PC-9 (cell line): ENCODE measurements at regions not wholly inside any gene's neighbourhood (a gene's known extent, or its start where the extent isn't known, plus 50 kb on each side); places are given as distances from the start of the nearest gene placed in this dataset.

Experiments used
- BruUV-seq: library from RNA; stranded (reverse); fragments of 400-500 nt; replicated peaks from 2 replicates; lab custom pipeline; 2021; lab: Mats Ljungman, UMichigan
- CTCF ChIA-PET: fragments of 300-600 bp; sonication (Branson Sonifier 250); formaldehyde crosslinking; loops from one replicate; lab custom pipeline; 2022; ENCODE audit warnings: antibody characterized with exemption; lab: Charles Lee
- POLR2A ChIA-PET: fragments of 300-600 bp; sonication (Branson Sonifier 250); formaldehyde crosslinking; loops from one replicate; lab custom pipeline; 2022; ENCODE audit warnings: antibody characterized with exemption; ENCODE audit not compliant: unreplicated experiment; lab: Charles Lee
- DNase-seq, 2 experiments: peaks; one replicate each; pipeline versions ENCODE4 v3.0.0 to v3.0.0-alpha.2; 2015 to 2022; ENCODE audit warnings: mixed read lengths in 1 of 2
- H2AFZ ChIP-seq: fragments of 200-600 bp; sonication (generic); 2 replicates; pipeline ENCODE4 v1.8.1; 2017; ENCODE audit warnings: antibody characterized with exemption
- H3F3A ChIP-seq: fragments of 200-600 bp; sonication (generic); 2 replicates; pipeline ENCODE4 v1.8.1; 2017; ENCODE audit warnings: antibody characterized with exemption, mild to moderate bottlenecking, low read depth; ENCODE audit not compliant: insufficient read depth
- H3K27ac ChIP-seq: fragments of 200-600 bp; sonication (generic); 2 replicates; pipeline ENCODE4 v1.6.1; 2016; ENCODE audit warnings: mixed run types
- H3K27me3 ChIP-seq: fragments of 200-600 bp; sonication (generic); 2 replicates; pipeline ENCODE4 v1.6.1; 2016; ENCODE audit warnings: low read depth, mixed run types; ENCODE audit not compliant: insufficient read depth
- H3K36me3 ChIP-seq: fragments of 200-600 bp; sonication (generic); 2 replicates; pipeline ENCODE4 v1.6.1; 2016; ENCODE audit warnings: low read depth, mixed run types
- H3K4me1 ChIP-seq: fragments of 200-600 bp; sonication (generic); replicated peaks from 2 replicates; pipeline ENCODE4 v1.6.1; 2016; ENCODE audit warnings: mixed run types; ENCODE audit not compliant: insufficient read depth
- H3K4me2 ChIP-seq: fragments of 200-600 bp; sonication (generic); 2 replicates; pipeline ENCODE4 v1.6.1; 2017; ENCODE audit warnings: mixed run types
- H3K4me3 ChIP-seq: fragments of 200-600 bp; sonication (generic); 2 replicates; pipeline ENCODE4 v1.6.1; 2016; ENCODE audit warnings: mixed run types
- H3K79me2 ChIP-seq: fragments of 200-600 bp; sonication (generic); 2 replicates; pipeline ENCODE4 v1.6.1; 2017; ENCODE audit warnings: low read depth, mixed run types
- H3K9me2 ChIP-seq: fragments of 200-600 bp; sonication (generic); 2 replicates; pipeline ENCODE4 v1.8.1; 2017; ENCODE audit warnings: mild to moderate bottlenecking; ENCODE audit not compliant: insufficient read depth
- H3K9me3 ChIP-seq: fragments of 200-600 bp; sonication (generic); 2 replicates; pipeline ENCODE4 v1.8.1; 2016; ENCODE audit warnings: low read depth; ENCODE audit not compliant: insufficient read depth
- H4K20me1 ChIP-seq: fragments of 200-600 bp; sonication (generic); 2 replicates; pipeline ENCODE4 v1.8.1; 2017; ENCODE audit not compliant: insufficient read depth
- EZH2 ChIP-seq: fragments of 200-600 bp; sonication (generic); IDR thresholded peaks from 2 replicates; pipeline ENCODE4 v1.8.0; 2017; ENCODE audit warnings: antibody characterized with exemption, low read depth
- intact Hi-C: fragments of 100-400 bp; cut with micrococcal nuclease; formaldehyde crosslinking; loops from one replicate; pipeline ENCODE4 v1.10.0; 2022; ENCODE audit not compliant: unreplicated experiment
- TF ChIP-seq, protein P1 (sequence below): fragments of 200-600 bp; sonication (generic); conservative IDR thresholded peaks from 2 replicates; pipeline ENCODE4 v1.6.1; 2017; ENCODE audit warnings: mixed run types, antibody characterized with exemption, mild to moderate bottlenecking, moderate library complexity

DNA sequence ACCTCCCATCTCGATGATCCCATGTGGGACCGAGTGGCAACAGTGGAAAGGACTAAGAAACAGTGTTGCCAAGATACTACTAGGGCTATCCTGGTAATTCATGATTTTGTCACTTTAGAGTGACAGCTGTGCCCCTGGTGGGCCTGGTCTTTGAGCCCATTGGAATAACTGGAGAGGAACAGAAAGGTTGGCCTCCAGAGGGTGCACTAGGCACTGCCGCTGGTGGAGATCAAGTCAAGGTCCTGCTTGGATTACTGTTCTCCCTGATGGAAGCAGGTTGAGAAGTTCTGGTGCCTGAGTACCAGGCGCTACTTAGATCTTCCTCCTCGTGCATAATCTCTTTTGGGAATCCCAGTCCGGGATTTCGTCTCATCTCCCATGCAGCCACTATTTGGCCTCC is 129.6 kb downstream of the SEC61B start:
- peaks cover 7% of the 10 kb centered on the region; the same call in 1 of the 2 replicates for H3K4me1 ChIP-seq
- TF ChIP-seq, protein P1, sequence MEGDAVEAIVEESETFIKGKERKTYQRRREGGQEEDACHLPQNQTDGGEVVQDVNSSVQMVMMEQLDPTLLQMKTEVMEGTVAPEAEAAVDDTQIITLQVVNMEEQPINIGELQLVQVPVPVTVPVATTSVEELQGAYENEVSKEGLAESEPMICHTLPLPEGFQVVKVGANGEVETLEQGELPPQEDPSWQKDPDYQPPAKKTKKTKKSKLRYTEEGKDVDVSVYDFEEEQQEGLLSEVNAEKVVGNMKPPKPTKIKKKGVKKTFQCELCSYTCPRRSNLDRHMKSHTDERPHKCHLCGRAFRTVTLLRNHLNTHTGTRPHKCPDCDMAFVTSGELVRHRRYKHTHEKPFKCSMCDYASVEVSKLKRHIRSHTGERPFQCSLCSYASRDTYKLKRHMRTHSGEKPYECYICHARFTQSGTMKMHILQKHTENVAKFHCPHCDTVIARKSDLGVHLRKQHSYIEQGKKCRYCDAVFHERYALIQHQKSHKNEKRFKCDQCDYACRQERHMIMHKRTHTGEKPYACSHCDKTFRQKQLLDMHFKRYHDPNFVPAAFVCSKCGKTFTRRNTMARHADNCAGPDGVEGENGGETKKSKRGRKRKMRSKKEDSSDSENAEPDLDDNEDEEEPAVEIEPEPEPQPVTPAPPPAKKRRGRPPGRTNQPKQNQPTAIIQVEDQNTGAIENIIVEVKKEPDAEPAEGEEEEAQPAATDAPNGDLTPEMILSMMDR, result no peak
- no peak for TF ChIP-seq EZH2
- no peaks in the 10 kb centered on the region for H3K9me2 ChIP-seq
- no peak overlapping the region for H3K27ac ChIP-seq
- no peaks in the 10 kb centered on the region for H3K36me3 ChIP-seq
- H3K9me3 ChIP-seq, result no peaks in the 10 kb centered on the region
- DNase-seq, result no peak
- H3K27me3 ChIP-seq, result no peaks in the 10 kb centered on the region
- intact Hi-C loops, result no loop called here
- POLR2A ChIA-PET, result no interaction called here
- no peak overlapping the region for H3K4me2 ChIP-seq
- no TSS peak for BruUV-seq
- H3F3A ChIP-seq, result no peaks in the 10 kb centered on the region
- H4K20me1 ChIP-seq, result no peaks in the 10 kb centered on the region
- H3K4me3 ChIP-seq, result no peak overlapping the region
- CTCF ChIA-PET, result no interaction called here
- H3K79me2 ChIP-seq, result no peaks in the 10 kb centered on the region
- H2AFZ ChIP-seq, result no peak overlapping the region

DNA sequence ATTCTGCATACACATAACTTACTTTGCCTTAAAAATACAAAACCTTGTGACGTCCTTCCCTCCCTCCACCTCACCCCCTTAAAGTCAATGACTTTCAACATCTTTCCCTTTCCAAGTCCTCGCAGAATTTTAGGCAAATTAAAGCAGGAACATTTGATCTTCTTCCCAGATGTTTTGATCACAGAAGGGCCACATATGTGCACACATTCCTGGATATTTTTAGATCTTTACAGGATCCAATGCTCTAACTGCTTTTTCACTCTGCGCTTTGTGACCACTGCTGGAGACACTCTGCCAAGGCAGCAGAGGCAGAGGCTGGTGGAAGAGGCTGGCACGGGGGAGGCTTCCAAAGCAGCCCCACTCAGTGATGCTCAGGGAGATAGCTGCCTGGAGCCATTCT is 130.7 kb downstream of the SEC61B start:
- ChIA-PET POLR2A (no interaction called here), CTCF (no interaction called here)
- TF ChIP-seq EZH2, result no peak
- TF ChIP-seq, protein P1, result no peak
- peaks cover 7% of the 10 kb centered on the region; the same call in 1 of the 2 replicates for H3K4me1 ChIP-seq
- H3K9me2 ChIP-seq, result no peaks in the 10 kb centered on the region
- H3K4me2 ChIP-seq, result no peak overlapping the region
- H3K27ac ChIP-seq, result no peak overlapping the region
- H2AFZ ChIP-seq, result no peak overlapping the region
- no peaks in the 10 kb centered on the region for H4K20me1 ChIP-seq
- no peak for DNase-seq
- H3K36me3 ChIP-seq, result no peaks in the 10 kb centered on the region
- H3K79me2 ChIP-seq, result no peaks in the 10 kb centered on the region
- no peak overlapping the region for H3K4me3 ChIP-seq
- H3K9me3 ChIP-seq, result no peaks in the 10 kb centered on the region
- intact Hi-C loops, result no loop called here
- no TSS peak for BruUV-seq
- H3F3A ChIP-seq, result no peaks in the 10 kb centered on the region
- H3K27me3 ChIP-seq, result no peaks in the 10 kb centered on the region

DNA sequence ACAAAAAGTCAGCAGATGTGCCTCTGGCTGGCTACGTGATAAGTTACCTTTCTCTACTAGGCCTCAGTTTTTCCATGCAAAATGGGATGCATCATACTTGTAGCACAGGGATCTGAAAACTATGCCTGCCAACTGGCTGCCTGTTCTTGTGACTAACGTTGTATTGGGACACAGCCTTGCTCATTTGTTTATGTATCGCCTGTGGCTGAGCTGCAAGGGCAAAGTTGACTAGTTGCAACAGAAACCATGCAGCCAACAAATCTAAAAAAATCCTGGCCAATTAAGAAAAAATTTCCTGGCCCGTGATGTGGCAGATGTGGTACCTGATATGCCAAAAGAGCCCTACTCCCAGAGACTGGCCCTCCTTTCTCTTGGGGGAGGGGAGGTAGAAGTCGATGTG is 131.3 kb downstream of the SEC61B start:
- no peak overlapping the region for H3K4me3 ChIP-seq

More for the DNA sequence above, 131.3 kb downstream of the SEC61B start:
- ChIA-PET POLR2A (no interaction called here), CTCF (no interaction called here)
- intact Hi-C loops, result no loop called here
- no peak for TF ChIP-seq EZH2
- TF ChIP-seq, protein P1, result no peak
- Histone ChIP-seq H3F3A (no peaks in the 10 kb centered on the region), H2AFZ (no peak overlapping the region), H3K4me2 (0 out of 2 replicates have a peak overlapping the region, but pooled peaks have one; percentile 7), H3K27ac (no peak overlapping the region), H3K4me1 (peaks cover 7% of the 10 kb centered on the region; the same call in 1 of the 2 replicates), H3K27me3 (no peaks in the 10 kb centered on the region), H3K9me3 (no peaks in the 10 kb centered on the region), H3K79me2 (no peaks in the 10 kb centered on the region), H3K36me3 (no peaks in the 10 kb centered on the region), H4K20me1 (no peaks in the 10 kb centered on the region), H3K9me2 (no peaks in the 10 kb centered on the region)
- peak in 1 of 2 experiments; percentile 59 for DNase-seq
- no TSS peak for BruUV-seq
